ENCODE measurements at regions not wholly inside any gene's neighbourhood (a gene's known extent, or its start where the extent isn't known, plus 50 kb on each side); places are given as distances from the start of the nearest gene placed in this dataset.

- DNase-seq (no peak), ATAC-seq (no peak)
- no peak overlapping the region for H3K4me3 ChIP-seq
- H3K9me3 ChIP-seq = no peaks in the 10 kb centered on the region
- H3K27ac ChIP-seq = no peak overlapping the region
- H3K36me3 ChIP-seq (replicated peaks in 1 of 2; ENCODE audit: insufficient read depth in 1 of 2, low read depth in 2 of 2) = no peaks in the 10 kb centered on the region
- intact Hi-C loops (cut with DNase I) = no loop called here
- WGBS, 2 donors = 74 to 76% methylated on average over 5 of the region's 5 CpGs
- TF ChIP-seq CTCF (IDR thresholded peaks at IDR 0.05) (no peak), POLR2A (IDR thresholded peaks at IDR 0.05) (no peak)
- H3K4me1 ChIP-seq = no peaks in the 10 kb centered on the region
- no peaks in the 10 kb centered on the region for H3K27me3 ChIP-seq
Measured at GRCh38 chr15:62712455-62712839, 330.1 kb upstream of the TPM1 start.

GRCh38 chr15:62715946-62716345, 326.6 kb upstream of the TPM1 start:
- intact Hi-C loops (cut with DNase I) = no loop called here
- no peak for DNase-seq
- H3K4me3 ChIP-seq = no peak overlapping the region
- no peak overlapping the region for H3K27ac ChIP-seq
- no peaks in the 10 kb centered on the region for H3K4me1 ChIP-seq
- H3K9me3 ChIP-seq = no peaks in the 10 kb centered on the region
- no peaks in the 10 kb centered on the region for H3K27me3 ChIP-seq
- TF ChIP-seq POLR2A (IDR thresholded peaks at IDR 0.05) = no peak
- no peak for TF ChIP-seq CTCF (IDR thresholded peaks at IDR 0.05)
- peaks cover 0 to 4% of the 10 kb centered on the region in 2 donors for H3K36me3 ChIP-seq (replicated peaks in 1 of 2; ENCODE audit: insufficient read depth in 1 of 2, low read depth in 2 of 2)
- no peak for ATAC-seq

GRCh38 chr15:62717496-62717895, 325.1 kb upstream of the TPM1 start:
- intact Hi-C loops (cut with DNase I) = no loop called here
- WGBS, 2 donors = 86% methylated on average over 6 of the region's 6 CpGs
- Histone ChIP-seq H3K27me3 (no peaks in the 10 kb centered on the region), H3K36me3 (replicated peaks in 1 of 2; ENCODE audit: insufficient read depth in 1 of 2, low read depth in 2 of 2) (peaks cover 0 to 4% of the 10 kb centered on the region in 2 donors), H3K4me1 (no peaks in the 10 kb centered on the region), H3K27ac (no peak overlapping the region), H3K9me3 (no peaks in the 10 kb centered on the region), H3K4me3 (no peak overlapping the region)
- TF ChIP-seq CTCF (IDR thresholded peaks at IDR 0.05) = no peak
- TF ChIP-seq POLR2A (IDR thresholded peaks at IDR 0.05) = no peak
- no peak for ATAC-seq
- no peak for DNase-seq

GRCh38 chr15:62719316-62719715, 323.2 kb upstream of the TPM1 start:
- Histone ChIP-seq H3K27me3 (no peaks in the 10 kb centered on the region), H3K4me1 (no peaks in the 10 kb centered on the region), H3K27ac (no peak overlapping the region), H3K36me3 (replicated peaks in 1 of 2; ENCODE audit: insufficient read depth in 1 of 2, low read depth in 2 of 2) (peaks cover 0 to 4% of the 10 kb centered on the region in 2 donors), H3K9me3 (no peaks in the 10 kb centered on the region), H3K4me3 (no peak overlapping the region)
- intact Hi-C loops (cut with DNase I) = no loop called here
- no peak for DNase-seq
- TF ChIP-seq CTCF (IDR thresholded peaks at IDR 0.05) = no peak
- no peak for TF ChIP-seq POLR2A (IDR thresholded peaks at IDR 0.05)
- 86 to 98% methylated on average over 5 of the region's 5 CpGs for WGBS, 2 donors
- ATAC-seq = no peak

- H3K4me3 ChIP-seq = no peak overlapping the region
- no peak overlapping the region for H3K27ac ChIP-seq
- H3K27me3 ChIP-seq = no peaks in the 10 kb centered on the region
- no peaks in the 10 kb centered on the region for H3K9me3 ChIP-seq
- no peaks in the 10 kb centered on the region for H3K4me1 ChIP-seq
- no peak for DNase-seq
- ATAC-seq = no peak
- intact Hi-C loops (cut with DNase I) = no loop called here
- TF ChIP-seq CTCF (IDR thresholded peaks at IDR 0.05) (no peak), POLR2A (IDR thresholded peaks at IDR 0.05) (no peak)
- 97 to 99% methylated on average over 9 of the region's 9 CpGs for WGBS, 2 donors
- peaks cover 0 to 4% of the 10 kb centered on the region in 2 donors for H3K36me3 ChIP-seq (replicated peaks in 1 of 2; ENCODE audit: insufficient read depth in 1 of 2, low read depth in 2 of 2)
Measured at GRCh38 chr15:62722237-62722636, 320.3 kb upstream of the TPM1 start.

All from body of pancreas (tissue), 4 donors.